SK-N-MC (cell line): ENCODE measurements at regions not wholly inside any gene's neighbourhood (a gene's known extent, or its start where the extent isn't known, plus 50 kb on each side); places are given as distances from the start of the nearest gene placed in this dataset.

ENCODE experiments used
- EZH2 ChIP-seq: fragments of 200-600 bp; sonication (generic); IDR thresholded peaks from one replicate; pipeline ENCODE4 v1.6.1; 2017; ENCODE audit warnings: antibody characterized with exemption
- POLR2AphosphoS5 ChIP-seq: IDR thresholded peaks from 2 replicates; pipeline ENCODE4 v1.6.1; 2012; ENCODE audit warnings: mild to moderate bottlenecking, low read depth, low read length, borderline replicate concordance

DNA sequence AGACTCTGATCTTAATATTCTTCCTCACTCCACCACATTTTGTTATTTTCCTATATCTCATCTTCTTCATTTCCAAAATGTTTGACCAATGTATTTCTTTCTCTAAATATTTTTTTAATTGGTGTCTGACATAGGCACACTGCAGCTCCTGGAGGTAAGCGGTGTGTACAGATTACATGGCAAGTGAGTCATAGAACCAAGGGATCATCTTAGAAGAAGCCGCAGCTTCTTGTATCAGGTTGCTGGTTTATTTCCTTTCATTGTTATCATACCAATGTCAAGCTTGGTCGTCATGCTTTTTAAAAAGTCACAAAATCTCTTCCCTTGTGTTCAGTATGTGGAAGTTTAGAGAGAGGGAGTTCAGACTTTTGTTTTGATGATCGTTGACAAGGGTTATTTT, 526.1 kb upstream of the CDH18 start:
- TF ChIP-seq EZH2 (no peak), POLR2AphosphoS5 (no peak)
